Esophagus muscularis mucosa (tissue), 4 donors: ENCODE measurements at regions not wholly inside any gene's neighbourhood (a gene's known extent, or its start where the extent isn't known, plus 50 kb on each side); places are given as distances from the start of the nearest gene placed in this dataset.

Experiments used
- DNase-seq: peaks from one replicate; pipeline ENCODE4 v3.0.0-alpha.2; 2017; ENCODE audit errors: extremely low spot score
- H3K27ac ChIP-seq, 4 donors: fragments of 200-600 bp; sonication (generic); replicated peaks in 1 of 4; 1 replicate in 3 of 4; 2 replicates in 1 of 4; pipeline ENCODE4 v1.5.1; 2016 to 2019; ENCODE audit warnings: mild to moderate bottlenecking in 1 of 4
- H3K27me3 ChIP-seq, 4 donors: fragments of 200-600 bp; sonication (generic); one replicate each; pipeline versions ENCODE4 v1.5.1 to v1.6.0; 2016 to 2019
- H3K36me3 ChIP-seq, 4 donors: fragments of 200-600 bp; sonication (generic); one replicate each; pipeline ENCODE4 v1.5.1; 2016 to 2019
- H3K4me1 ChIP-seq, 4 donors: fragments of 200-600 bp; sonication (generic); one replicate each; pipeline ENCODE4 v1.5.1; 2016 to 2019
- H3K4me3 ChIP-seq, 4 donors: fragments of 200-600 bp; sonication (generic); 1 replicate in 2 of 4; 2 replicates in 2 of 4; pipeline ENCODE4 v1.5.1; 2016 to 2019; ENCODE audit warnings: mild to moderate bottlenecking in 4 of 4, moderate library complexity in 1 of 4
- H3K9me3 ChIP-seq, 4 donors: fragments of 200-600 bp; sonication (generic); 1 replicate in 3 of 4; 2 replicates in 1 of 4; pipeline ENCODE4 v1.5.1; 2016 to 2019
- CTCF ChIP-seq, 3 experiments: fragments of 200-600 bp in 2 of 3; fragments of 450-650 bp in 1 of 3; sonication (generic) in 2 of 3; IDR thresholded peaks; one replicate each; pipeline ENCODE4 v1.5.1; 2017 to 2019; ENCODE audit warnings: antibody characterized with exemption in 3 of 3, mild to moderate bottlenecking in 2 of 3, moderate library complexity in 1 of 3
- EP300 ChIP-seq: sonication (generic); formaldehyde crosslinking; IDR thresholded peaks from one replicate; pipeline ENCODE4 v1.6.1; 2017; ENCODE audit warnings: antibody characterized with exemption
- POLR2A ChIP-seq: fragments of 450-650 bp; IDR thresholded peaks from one replicate; pipeline ENCODE4 v1.6.1; 2017; ENCODE audit warnings: antibody characterized with exemption, moderate library complexity, mild to moderate bottlenecking, low read depth
- POLR2AphosphoS5 ChIP-seq, 2 donors: sonication (generic); formaldehyde crosslinking; IDR thresholded peaks; one replicate each; pipeline ENCODE4 v1.6.1; 2017; ENCODE audit warnings: antibody characterized with exemption in 2 of 2
- WGBS: methylation state at CpG from one replicate; pipeline ENCODE4 v1.1.5; 2018; 5-methylcytosine and 5-hydroxymethylcytosine counted together
- intact Hi-C: fragments of 100-400 bp; cut with DNase I; formaldehyde crosslinking; loops from one replicate; pipeline ENCODE4 v1.15.1; 2023

- intact Hi-C loops = loop anchor here (10.0 kb wide), 1 partner anchor 964 kb away; no protein-coding TSS in a partner anchor
- TF ChIP-seq POLR2A (no peak), POLR2AphosphoS5 (IDR thresholded peaks at IDR 0.05) (no peak), EP300 (no peak)
Observed at GRCh38 chr10:118458957-118459641, 117.0 kb upstream of the FAM204A start.

GRCh38 chr10:118457824-118458428 is 115.8 kb upstream of the FAM204A start:
- Histone ChIP-seq H3K27ac (no peak overlapping the region), H3K9me3 (peaks cover 0 to 2% (median 0%) of the 10 kb centered on the region in 4 donors), H3K27me3 (peaks cover 0 to 16% (median 0%) of the 10 kb centered on the region in 4 donors), H3K4me3 (no peak overlapping the region), H3K36me3 (no peaks in the 10 kb centered on the region), H3K4me1 (peaks cover 0 to 3% (median 0%) of the 10 kb centered on the region in 4 donors)
- DNase-seq = no peak
- intact Hi-C loops = loop anchor here (10.0 kb wide), 1 partner anchor 963 kb away; no protein-coding TSS in a partner anchor
- no peak for TF ChIP-seq POLR2A
- no peak for TF ChIP-seq EP300
- no peak for TF ChIP-seq CTCF (IDR thresholded peaks at IDR 0.05)
- no peak for TF ChIP-seq POLR2AphosphoS5 (IDR thresholded peaks at IDR 0.05)

More at GRCh38 chr10:118458957-118459641, 117.0 kb upstream of the FAM204A start:
- 56% methylated on average over 10 of the region's 10 CpGs for WGBS
- Histone ChIP-seq H3K9me3 (no peaks in the 10 kb centered on the region), H3K27me3 (peaks cover 0 to 28% (median 0%) of the 10 kb centered on the region in 4 donors), H3K4me1 (peaks cover 0 to 3% (median 0%) of the 10 kb centered on the region in 4 donors), H3K4me3 (no peak overlapping the region), H3K36me3 (no peaks in the 10 kb centered on the region), H3K27ac (no peak overlapping the region)
- DNase-seq = no peak

GRCh38 chr10:118455181-118455695 is 113.1 kb upstream of the FAM204A start:
- TF ChIP-seq EP300 (no peak), POLR2A (no peak), CTCF (IDR thresholded peaks at IDR 0.05) (no peak), POLR2AphosphoS5 (IDR thresholded peaks at IDR 0.05) (no peak)
- peaks cover 0 to 18% (median 5%) of the 10 kb centered on the region in 4 donors for H3K9me3 ChIP-seq
- H3K4me1 ChIP-seq = peaks cover 0 to 3% (median 0%) of the 10 kb centered on the region in 4 donors
- intact Hi-C loops = loop anchor here (10.0 kb wide), 1 partner anchor 960 kb away; no protein-coding TSS in a partner anchor
- peak; percentile 90 for DNase-seq
- whole genome bisulfite sequencing = 74% methylated on average over 6 of the region's 6 CpGs
- H3K27me3 ChIP-seq = peaks cover 0 to 22% (median 0%) of the 10 kb centered on the region in 4 donors
- H3K36me3 ChIP-seq = no peaks in the 10 kb centered on the region
- no peak overlapping the region for H3K27ac ChIP-seq
- H3K4me3 ChIP-seq = no peak overlapping the region

GRCh38 chr10:118454211-118454610 is 112.1 kb upstream of the FAM204A start:
- peaks cover 0 to 32% (median 0%) of the 10 kb centered on the region in 4 donors for H3K27me3 ChIP-seq
- WGBS = 71% methylated on average over 2 of the region's 2 CpGs
- DNase-seq = no peak
- peaks cover 0 to 18% (median 5%) of the 10 kb centered on the region in 4 donors for H3K9me3 ChIP-seq
- TF ChIP-seq POLR2A = no peak
- TF ChIP-seq EP300 = no peak
- no peak for TF ChIP-seq POLR2AphosphoS5 (IDR thresholded peaks at IDR 0.05)
- no peak for TF ChIP-seq CTCF (IDR thresholded peaks at IDR 0.05)
- H3K27ac ChIP-seq = no peak overlapping the region
- H3K36me3 ChIP-seq = no peaks in the 10 kb centered on the region
- H3K4me3 ChIP-seq = no peak overlapping the region
- no peaks in the 10 kb centered on the region for H3K4me1 ChIP-seq
- intact Hi-C loops = loop anchor here (10.0 kb wide), 1 partner anchor 959 kb away; no protein-coding TSS in a partner anchor

- peaks cover 0 to 35% (median 0%) of the 10 kb centered on the region in 4 donors for H3K27me3 ChIP-seq
- no peak overlapping the region for H3K4me3 ChIP-seq
- H3K9me3 ChIP-seq = peaks cover 0 to 18% (median 5%) of the 10 kb centered on the region in 4 donors
- intact Hi-C loops = loop anchor here (10.0 kb wide), 1 partner anchor 957 kb away; no protein-coding TSS in a partner anchor
- no peak overlapping the region for H3K27ac ChIP-seq
- no peak for TF ChIP-seq EP300
- no peak for TF ChIP-seq POLR2AphosphoS5 (IDR thresholded peaks at IDR 0.05)
- no peak for TF ChIP-seq CTCF (IDR thresholded peaks at IDR 0.05)
- TF ChIP-seq POLR2A = no peak
- no peaks in the 10 kb centered on the region for H3K4me1 ChIP-seq
- H3K36me3 ChIP-seq = no peaks in the 10 kb centered on the region
- DNase-seq = no peak
Observed at GRCh38 chr10:118452098-118452497, 110.0 kb upstream of the FAM204A start.
